IMR-90 (cell line): ENCODE measurements at regions not wholly inside any gene's neighbourhood (a gene's known extent, or its start where the extent isn't known, plus 50 kb on each side); places are given as distances from the start of the nearest gene placed in this dataset.

Source experiments
- ATAC-seq: fragments of 200-7000 bp; cut with Tn5 transposase; 2 replicates; pipeline ENCODE4 v1.9.1; 2020; ENCODE audit warnings: low read depth, mild to moderate bottlenecking, moderate library complexity
- BruUV-seq: library from RNA; stranded (reverse); fragments of 400-500 nt; replicated peaks from 2 replicates; lab custom pipeline; 2021; lab: Mats Ljungman, UMichigan
- CTCF ChIA-PET: fragments of 300-600 bp; formaldehyde crosslinking; extraction: SDS; loops from one replicate; lab custom pipeline; 2021; ENCODE audit warnings: antibody characterized with exemption; lab: Yijun Ruan, JAX
- POLR2A ChIA-PET: fragments of 300-600 bp; sonication (Branson Sonifier 250); formaldehyde crosslinking; loops from one replicate; lab custom pipeline; 2022; ENCODE audit warnings: antibody characterized with exemption; ENCODE audit not compliant: unreplicated experiment; lab: Charles Lee
- DNase-seq: peaks from one replicate; pipeline ENCODE4 v3.0.0; 2013
- H2AFZ ChIP-seq: replicated peaks from 2 replicates; pipeline ENCODE3; 2013; ENCODE audit warnings: low read length, mild to moderate bottlenecking; ENCODE audit not compliant: poor library complexity
- H2AK5ac ChIP-seq: 2 replicates; pipeline ENCODE4 v1.6.1; 2013; ENCODE audit warnings: low read depth, low read length, inconsistent platforms
- H2AK9ac ChIP-seq: replicated peaks from 2 replicates; pipeline ENCODE3; 2013; ENCODE audit warnings: mild to moderate bottlenecking, low read depth, low read length, moderate library complexity; ENCODE audit not compliant: poor library complexity
- H2BK120ac ChIP-seq: 2 replicates; pipeline ENCODE4 v1.6.1; 2013; ENCODE audit warnings: low read depth, low read length, inconsistent platforms
- H2BK15ac ChIP-seq: 3 replicates; pipeline ENCODE4 v1.6.1; 2013; ENCODE audit warnings: low read depth, low read length, inconsistent platforms
- H2BK20ac ChIP-seq: 2 replicates; pipeline ENCODE4 v1.6.1; 2013; ENCODE audit warnings: low read depth, mild to moderate bottlenecking, inconsistent platforms, low read length, moderate library complexity
- H2BK5ac ChIP-seq: 2 replicates; pipeline ENCODE4 v1.6.1; 2013; ENCODE audit warnings: mild to moderate bottlenecking, low read depth, low read length, inconsistent platforms; ENCODE audit not compliant: poor library complexity, severe bottlenecking
- H3K14ac ChIP-seq: replicated peaks from 2 replicates; pipeline ENCODE4 v1.6.1; 2013; ENCODE audit warnings: low read depth, low read length, inconsistent platforms
- H3K18ac ChIP-seq: 2 replicates; pipeline ENCODE4 v1.6.1; 2013; ENCODE audit warnings: low read depth, low read length, control low read depth
- H3K23ac ChIP-seq: 2 replicates; pipeline ENCODE4 v1.6.1; 2013; ENCODE audit warnings: low read depth, low read length, inconsistent platforms
- H3K27ac ChIP-seq: 2 replicates; pipeline ENCODE4 v1.5.1; 2013; ENCODE audit warnings: mild to moderate bottlenecking, control low read depth, low read length; ENCODE audit not compliant: insufficient read depth
- H3K27me3 ChIP-seq: 2 replicates; pipeline ENCODE4 v1.6.1; 2013; ENCODE audit warnings: low read length; ENCODE audit not compliant: control insufficient read depth, insufficient read depth
- H3K36me3 ChIP-seq: 2 replicates; pipeline ENCODE4 v1.6.1; 2013; ENCODE audit warnings: low read length, mixed read lengths; ENCODE audit not compliant: control insufficient read depth, insufficient read depth
- H3K4ac ChIP-seq: 2 replicates; pipeline ENCODE4 v1.6.1; 2013; ENCODE audit warnings: low read depth, low read length, inconsistent platforms
- H3K4me1 ChIP-seq: 2 replicates; pipeline ENCODE4 v1.6.1; 2013; ENCODE audit warnings: low read length, mixed read lengths; ENCODE audit not compliant: control insufficient read depth, insufficient read depth
- H3K4me2 ChIP-seq: 2 replicates; pipeline ENCODE4 v1.6.1; 2013; ENCODE audit warnings: low read depth, mild to moderate bottlenecking, control low read depth, low read length, moderate library complexity
- H3K4me3 ChIP-seq: 2 replicates; pipeline ENCODE4 v1.5.1; 2013; ENCODE audit warnings: low read depth, mild to moderate bottlenecking, control low read depth, low read length, moderate library complexity; ENCODE audit not compliant: insufficient read depth
- H3K56ac ChIP-seq: 2 replicates; pipeline ENCODE4 v1.6.1; 2013; ENCODE audit warnings: low read length, inconsistent platforms; ENCODE audit not compliant: insufficient read depth; ENCODE audit errors: extremely low read depth
- H3K79me1 ChIP-seq, 2 experiments: 2 replicates each; pipeline ENCODE4 v1.6.1; 2013; ENCODE audit warnings: low read length in 2 of 2, inconsistent platforms in 1 of 2, low read depth in 1 of 2
- H3K9ac ChIP-seq: 2 replicates; pipeline ENCODE4 v1.6.1; 2013; ENCODE audit warnings: low read depth, low read length, control low read depth
- H3K9me1 ChIP-seq: 2 replicates; pipeline ENCODE4 v1.6.1; 2013; ENCODE audit warnings: low read length, inconsistent platforms; ENCODE audit not compliant: insufficient read depth
- H3K9me3 ChIP-seq: 2 replicates; pipeline ENCODE4 v1.6.1; 2013; ENCODE audit warnings: low read length; ENCODE audit not compliant: control insufficient read depth, insufficient read depth
- H4K20me1 ChIP-seq: 2 replicates; pipeline ENCODE4 v1.6.1; 2013; ENCODE audit warnings: low read length, inconsistent platforms; ENCODE audit not compliant: insufficient read depth
- H4K5ac ChIP-seq: 2 replicates; pipeline ENCODE4 v1.6.1; 2013; ENCODE audit warnings: mild to moderate bottlenecking, low read depth, low read length, control low read depth
- H4K8ac ChIP-seq, 2 experiments: 2 replicates each; pipeline ENCODE4 v1.6.1; 2013; ENCODE audit warnings: low read depth in 2 of 2, low read length in 2 of 2, control low read depth in 1 of 2, inconsistent platforms in 1 of 2
- H4K91ac ChIP-seq: 2 replicates; pipeline ENCODE4 v1.6.1; 2013; ENCODE audit warnings: low read depth, low read length, inconsistent platforms; ENCODE audit not compliant: insufficient read depth
- BHLHE40 ChIP-seq: fragments of 150-350 bp; IDR thresholded peaks from 2 replicates; pipeline ENCODE4 v1.6.1; 2016; ENCODE audit warnings: mild to moderate bottlenecking, low read depth, low read length
- CHD1 ChIP-seq: IDR thresholded peaks from 2 replicates; pipeline ENCODE4 v1.6.1; 2012; ENCODE audit warnings: low read depth, low read length, improper control_type of control experiment
- FOS ChIP-seq: fragments of 150-350 bp; IDR thresholded peaks from 2 replicates; pipeline ENCODE4 v1.6.1; 2016; ENCODE audit warnings: low read depth, low read length
- MXI1 ChIP-seq: IDR thresholded peaks from 2 replicates; pipeline ENCODE4 v1.6.1; 2012; ENCODE audit warnings: low read depth, mild to moderate bottlenecking, low read length, moderate library complexity, borderline replicate concordance
- RAD21 ChIP-seq: IDR thresholded peaks from 2 replicates; pipeline ENCODE4 v1.6.1; 2012; ENCODE audit warnings: low read length, improper control_type of control experiment
- RCOR1 ChIP-seq: IDR thresholded peaks from 2 replicates; pipeline ENCODE4 v1.6.1; 2012; ENCODE audit warnings: mild to moderate bottlenecking, low read length, improper control_type of control experiment; ENCODE audit not compliant: insufficient replicate concordance
- RFX5 ChIP-seq: IDR thresholded peaks from 2 replicates; pipeline ENCODE4 v1.8.0; 2012; ENCODE audit warnings: low read depth, mild to moderate bottlenecking, low read length, moderate library complexity
- USF2 ChIP-seq: fragments of 150-350 bp; IDR thresholded peaks from 2 replicates; pipeline ENCODE4 v1.6.1; 2017; ENCODE audit warnings: mild to moderate bottlenecking, antibody characterized with exemption, low read length, low read depth
- WGBS, 2 experiments: methylation state at CpG; one replicate each; pipeline versions ENCODE4 v1.1.5 to v1.1.7; 2013; ENCODE audit warnings: missing lambda C conversion rate in 2 of 2; ENCODE audit not compliant: insufficient read length in 1 of 2; ENCODE audit errors: extremely low coverage in 2 of 2; 5-methylcytosine and 5-hydroxymethylcytosine counted together
- dilution Hi-C: fragments of 300-500 bp; cut with HindIII; formaldehyde crosslinking; loops from one replicate; pipeline ENCODE4 v1.14.3; 2018; ENCODE audit warnings: low sequenced_read_pairs; ENCODE audit not compliant: unreplicated experiment
- in situ Hi-C: fragments of 300-500 bp; cut with MboI; formaldehyde crosslinking; loops from 3 replicates; pipeline ENCODE4 v1.14.3; 2019; ENCODE audit warnings: low sequenced_read_pairs, inconsistent platforms, mixed read lengths
- intact Hi-C: fragments of 100-400 bp; cut with micrococcal nuclease; formaldehyde crosslinking; loops from 2 replicates; pipeline ENCODE4 v1.10.0; 2022
- TF ChIP-seq, protein P1 (sequence below): conservative IDR thresholded peaks from 2 replicates; pipeline ENCODE4 v1.5.1; 2012; ENCODE audit warnings: mild to moderate bottlenecking, low read depth, low read length, improper control_type of control experiment

GRCh38 chr9:103755441-103755840 is 338.7 kb upstream of the SMC2 start:
- H3K36me3 ChIP-seq, result no peaks in the 10 kb centered on the region
- intact Hi-C loops (no loop called here), dilution Hi-C loops (no loop called here), in situ Hi-C loops (no loop called here)
- H2BK20ac ChIP-seq, result no peak overlapping the region
- H4K5ac ChIP-seq, result no peak overlapping the region
- CTCF ChIA-PET, result no interaction called here
- H3K4me3 ChIP-seq, result no peak overlapping the region
- H3K9me3 ChIP-seq, result no peaks in the 10 kb centered on the region
- H2AK5ac ChIP-seq, result no peak overlapping the region
- H3K9ac ChIP-seq, result no peak overlapping the region
- H4K8ac ChIP-seq, result no peak overlapping the region
- no peak overlapping the region for H4K91ac ChIP-seq
- no peak overlapping the region for H2BK5ac ChIP-seq
- no peak overlapping the region for H3K4ac ChIP-seq
- no peak overlapping the region for H3K27ac ChIP-seq
- H3K27me3 ChIP-seq, result no peaks in the 10 kb centered on the region
- no peak overlapping the region for H3K56ac ChIP-seq
- H3K79me1 ChIP-seq, result no peaks in the 10 kb centered on the region
- no peak overlapping the region for H3K14ac ChIP-seq
- H2AFZ ChIP-seq, result no peak overlapping the region
- BruUV-seq, result no TSS peak
- no peak overlapping the region for H2AK9ac ChIP-seq
- H3K18ac ChIP-seq, result no peak overlapping the region
- ATAC-seq (no peak), DNase-seq (no peak)
- no peak overlapping the region for H3K23ac ChIP-seq
- H3K9me1 ChIP-seq, result no peaks in the 10 kb centered on the region
- no peaks in the 10 kb centered on the region for H4K20me1 ChIP-seq
- TF ChIP-seq, protein P1, sequence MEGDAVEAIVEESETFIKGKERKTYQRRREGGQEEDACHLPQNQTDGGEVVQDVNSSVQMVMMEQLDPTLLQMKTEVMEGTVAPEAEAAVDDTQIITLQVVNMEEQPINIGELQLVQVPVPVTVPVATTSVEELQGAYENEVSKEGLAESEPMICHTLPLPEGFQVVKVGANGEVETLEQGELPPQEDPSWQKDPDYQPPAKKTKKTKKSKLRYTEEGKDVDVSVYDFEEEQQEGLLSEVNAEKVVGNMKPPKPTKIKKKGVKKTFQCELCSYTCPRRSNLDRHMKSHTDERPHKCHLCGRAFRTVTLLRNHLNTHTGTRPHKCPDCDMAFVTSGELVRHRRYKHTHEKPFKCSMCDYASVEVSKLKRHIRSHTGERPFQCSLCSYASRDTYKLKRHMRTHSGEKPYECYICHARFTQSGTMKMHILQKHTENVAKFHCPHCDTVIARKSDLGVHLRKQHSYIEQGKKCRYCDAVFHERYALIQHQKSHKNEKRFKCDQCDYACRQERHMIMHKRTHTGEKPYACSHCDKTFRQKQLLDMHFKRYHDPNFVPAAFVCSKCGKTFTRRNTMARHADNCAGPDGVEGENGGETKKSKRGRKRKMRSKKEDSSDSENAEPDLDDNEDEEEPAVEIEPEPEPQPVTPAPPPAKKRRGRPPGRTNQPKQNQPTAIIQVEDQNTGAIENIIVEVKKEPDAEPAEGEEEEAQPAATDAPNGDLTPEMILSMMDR, result no peak
- TF ChIP-seq RAD21, result no peak
- no peak for TF ChIP-seq USF2
- no peak for TF ChIP-seq BHLHE40
- no peak for TF ChIP-seq FOS
- no peak for TF ChIP-seq MXI1
- no peak for TF ChIP-seq RFX5
- TF ChIP-seq CHD1, result no peak
- no peak for TF ChIP-seq RCOR1
- no CpG with 5 or more reads among the region's 2 CpGs for WGBS, 2 experiments
- POLR2A ChIA-PET, result no interaction called here
- no peak overlapping the region for H2BK15ac ChIP-seq
- H3K4me2 ChIP-seq, result no peak overlapping the region
- no peaks in the 10 kb centered on the region for H3K4me1 ChIP-seq
- H2BK120ac ChIP-seq, result no peak overlapping the region
